Urinary bladder (tissue), 3 donors: ENCODE measurements at regions not wholly inside any gene's neighbourhood (a gene's known extent, or its start where the extent isn't known, plus 50 kb on each side); places are given as distances from the start of the nearest gene placed in this dataset.

ENCODE experiments used
- DNase-seq: peaks from one replicate; pipeline ENCODE4 v3.0.0-alpha.2; 2015; ENCODE audit errors: extremely low spot score
- H3K27ac ChIP-seq: one replicate; pipeline ENCODE4 v1.5.1; 2013; ENCODE audit warnings: low read depth, mild to moderate bottlenecking, moderate library complexity
- H3K36me3 ChIP-seq: one replicate; pipeline ENCODE4 v1.6.1; 2013; ENCODE audit warnings: mild to moderate bottlenecking, moderate library complexity; ENCODE audit not compliant: insufficient read depth
- H3K4me1 ChIP-seq: one replicate; pipeline ENCODE4 v1.6.1; 2013; ENCODE audit warnings: mild to moderate bottlenecking, moderate library complexity; ENCODE audit not compliant: insufficient read depth
- H3K4me3 ChIP-seq: one replicate; pipeline ENCODE4 v1.5.1; 2013; ENCODE audit warnings: low read depth, low read length
- WGBS: extraction: QIAGEN DNeasy Blood & Tissue Kit; methylation state at CpG from one replicate; pipeline ENCODE4 v1.1.7; 2013; 5-methylcytosine and 5-hydroxymethylcytosine counted together
- donor health status: healthy with polysubstance abuse.
- donor health status: healthy.

GRCh38 chr2:18105929-18106328 lies 227.5 kb downstream of the KCNS3 start:
- H3K4me1 ChIP-seq = no peaks in the 10 kb centered on the region
- H3K36me3 ChIP-seq = no peaks in the 10 kb centered on the region
- H3K27ac ChIP-seq = no peak overlapping the region
- no peak for DNase-seq
- no peak overlapping the region for H3K4me3 ChIP-seq
- 71% methylated on average over 1 of the region's 1 CpG for WGBS

- Histone ChIP-seq H3K4me3 (no peak overlapping the region), H3K36me3 (no peaks in the 10 kb centered on the region), H3K4me1 (no peaks in the 10 kb centered on the region), H3K27ac (no peak overlapping the region)
- DNase-seq = no peak
- 56% methylated on average over 5 of the region's 5 CpGs for WGBS
Measured at GRCh38 chr2:18104595-18105224, 226.2 kb downstream of the KCNS3 start.

- no peak overlapping the region for H3K27ac ChIP-seq
- H3K4me1 ChIP-seq = no peaks in the 10 kb centered on the region
- no peak overlapping the region for H3K4me3 ChIP-seq
- H3K36me3 ChIP-seq = no peaks in the 10 kb centered on the region
- WGBS = 95% methylated on average over 4 of the region's 4 CpGs
- no peak for DNase-seq
Measured at GRCh38 chr2:18096836-18097405, 218.5 kb downstream of the KCNS3 start.

- no peaks in the 10 kb centered on the region for H3K4me1 ChIP-seq
- H3K36me3 ChIP-seq = no peaks in the 10 kb centered on the region
- H3K27ac ChIP-seq = no peak overlapping the region
- H3K4me3 ChIP-seq = no peak overlapping the region
- WGBS = 23% methylated on average over 2 of the region's 2 CpGs
- DNase-seq = no peak
Measured at GRCh38 chr2:18094277-18094676, 215.8 kb downstream of the KCNS3 start.

- no peak overlapping the region for H3K4me3 ChIP-seq
- H3K36me3 ChIP-seq = no peaks in the 10 kb centered on the region
- DNase-seq = no peak
- 92% methylated on average over 3 of the region's 3 CpGs for WGBS
- H3K4me1 ChIP-seq = no peaks in the 10 kb centered on the region
- no peak overlapping the region for H3K27ac ChIP-seq
Measured at GRCh38 chr2:18093196-18093595, 214.7 kb downstream of the KCNS3 start.

GRCh38 chr2:18092760-18093159 lies 214.3 kb downstream of the KCNS3 start:
- 81% methylated on average over 1 of the region's 1 CpG for WGBS
- H3K4me3 ChIP-seq = no peak overlapping the region

GRCh38 chr2:18085593-18085992 lies 207.1 kb downstream of the KCNS3 start:
- Histone ChIP-seq H3K4me1 (no peaks in the 10 kb centered on the region), H3K27ac (no peak overlapping the region), H3K4me3 (no peak overlapping the region), H3K36me3 (no peaks in the 10 kb centered on the region)
- no peak for DNase-seq

More at GRCh38 chr2:18092760-18093159, 214.3 kb downstream of the KCNS3 start:
- Histone ChIP-seq H3K27ac (no peak overlapping the region), H3K36me3 (no peaks in the 10 kb centered on the region), H3K4me1 (no peaks in the 10 kb centered on the region)
- DNase-seq = no peak

GRCh38 chr2:18084376-18084775 lies 205.9 kb downstream of the KCNS3 start:
- Histone ChIP-seq H3K27ac (no peak overlapping the region), H3K36me3 (no peaks in the 10 kb centered on the region), H3K4me3 (no peak overlapping the region), H3K4me1 (no peaks in the 10 kb centered on the region)
- WGBS = 77% methylated on average over 3 of the region's 3 CpGs
- DNase-seq = no peak

- H3K27ac ChIP-seq = no peak overlapping the region
- WGBS = 64% methylated on average over 3 of the region's 3 CpGs
- no peaks in the 10 kb centered on the region for H3K36me3 ChIP-seq
- no peak for DNase-seq
- H3K4me1 ChIP-seq = no peaks in the 10 kb centered on the region
- H3K4me3 ChIP-seq = no peak overlapping the region
Measured at GRCh38 chr2:18083806-18084205, 205.3 kb downstream of the KCNS3 start.

GRCh38 chr2:18078216-18078615 lies 199.7 kb downstream of the KCNS3 start:
- 71% methylated on average over 2 of the region's 2 CpGs for WGBS

GRCh38 chr2:18077704-18078103 lies 199.2 kb downstream of the KCNS3 start:
- no peak for DNase-seq
- Histone ChIP-seq H3K4me1 (no peaks in the 10 kb centered on the region), H3K4me3 (no peak overlapping the region), H3K36me3 (no peaks in the 10 kb centered on the region), H3K27ac (no peak overlapping the region)
- WGBS = 87% methylated on average over 1 of the region's 1 CpG

More at GRCh38 chr2:18078216-18078615, 199.7 kb downstream of the KCNS3 start:
- DNase-seq = no peak
- H3K27ac ChIP-seq = no peak overlapping the region
- no peak overlapping the region for H3K4me3 ChIP-seq
- no peaks in the 10 kb centered on the region for H3K36me3 ChIP-seq
- no peaks in the 10 kb centered on the region for H3K4me1 ChIP-seq

- no peaks in the 10 kb centered on the region for H3K4me1 ChIP-seq
- H3K36me3 ChIP-seq = no peaks in the 10 kb centered on the region
- WGBS = 0% methylated on average over 1 of the region's 1 CpG
- no peak overlapping the region for H3K27ac ChIP-seq
- H3K4me3 ChIP-seq = no peak overlapping the region
- DNase-seq = no peak
Measured at GRCh38 chr2:18077231-18077630, 198.8 kb downstream of the KCNS3 start.

GRCh38 chr2:18074476-18074875 lies 196.0 kb downstream of the KCNS3 start:
- no peaks in the 10 kb centered on the region for H3K4me1 ChIP-seq
- WGBS = 90% methylated on average over 5 of the region's 5 CpGs

GRCh38 chr2:18073601-18074000 lies 195.1 kb downstream of the KCNS3 start:
- Histone ChIP-seq H3K4me1 (no peaks in the 10 kb centered on the region), H3K4me3 (no peak overlapping the region), H3K36me3 (no peaks in the 10 kb centered on the region), H3K27ac (no peak overlapping the region)
- no peak for DNase-seq
- WGBS = 91% methylated on average over 2 of the region's 2 CpGs

More at GRCh38 chr2:18074476-18074875, 196.0 kb downstream of the KCNS3 start:
- H3K27ac ChIP-seq = no peak overlapping the region
- no peak for DNase-seq
- H3K36me3 ChIP-seq = no peaks in the 10 kb centered on the region
- H3K4me3 ChIP-seq = no peak overlapping the region
